AG10803 (cell line): ENCODE measurements at regions not wholly inside any gene's neighbourhood (a gene's known extent, or its start where the extent isn't known, plus 50 kb on each side); places are given as distances from the start of the nearest gene placed in this dataset.
A peak's percentile ranks its signal among the peaks of the same experiment; 100 is the strongest.

Source experiments
- DNase-seq: peaks from one replicate; pipeline ENCODE4 v3.0.0; 2010; ENCODE audit warnings: low read depth
- H3K4me3 ChIP-seq: 2 replicates; pipeline ENCODE4 v1.5.1; 2011; ENCODE audit warnings: mild to moderate bottlenecking, low read length, control low read depth
- CTCF ChIP-seq: conservative IDR thresholded peaks from 2 replicates; pipeline ENCODE4 v1.5.1; 2011; ENCODE audit warnings: mild to moderate bottlenecking, low read length, control low read depth, inconsistent platforms

- no peak for TF ChIP-seq CTCF
- DNase-seq = peak; percentile 24
- no peak overlapping the region for H3K4me3 ChIP-seq
Measured at GRCh38 chr2:51812138-51812866, 780.4 kb upstream of the NRXN1 start.

- no peak for DNase-seq
- H3K4me3 ChIP-seq = no peak overlapping the region
Measured at GRCh38 chr2:51810197-51810596, 778.3 kb upstream of the NRXN1 start.

GRCh38 chr2:51807229-51807628, 775.3 kb upstream of the NRXN1 start:
- no peak for DNase-seq
- no peak overlapping the region for H3K4me3 ChIP-seq
- TF ChIP-seq CTCF = no peak

More at GRCh38 chr2:51810197-51810596, 778.3 kb upstream of the NRXN1 start:
- no peak for TF ChIP-seq CTCF

- TF ChIP-seq CTCF = no peak
- no peak for DNase-seq
- no peak overlapping the region for H3K4me3 ChIP-seq
Measured at GRCh38 chr2:51795248-51795888, 763.4 kb upstream of the NRXN1 start.

GRCh38 chr2:51791496-51791895, 759.6 kb upstream of the NRXN1 start:
- no peak for DNase-seq
- TF ChIP-seq CTCF = no peak
- H3K4me3 ChIP-seq = no peak overlapping the region

GRCh38 chr2:51790854-51791253, 758.9 kb upstream of the NRXN1 start:
- no peak overlapping the region for H3K4me3 ChIP-seq
- DNase-seq = no peak
- TF ChIP-seq CTCF = no peak

GRCh38 chr2:51789918-51790317, 758.0 kb upstream of the NRXN1 start:
- TF ChIP-seq CTCF = no peak
- no peak overlapping the region for H3K4me3 ChIP-seq
- DNase-seq = no peak
